DMS153 treated with DMSO at 0.1 percent for 48 hours (cell line): ENCODE measurements at regions not wholly inside any gene's neighbourhood (a gene's known extent, or its start where the extent isn't known, plus 50 kb on each side); places are given as distances from the start of the nearest gene placed in this dataset.

Source experiments
- DNase-seq: peaks from one replicate; lab custom pipeline; 2025; ENCODE audit not compliant: unreplicated experiment; lab: John Stamatoyannopoulos, UW

DNA sequence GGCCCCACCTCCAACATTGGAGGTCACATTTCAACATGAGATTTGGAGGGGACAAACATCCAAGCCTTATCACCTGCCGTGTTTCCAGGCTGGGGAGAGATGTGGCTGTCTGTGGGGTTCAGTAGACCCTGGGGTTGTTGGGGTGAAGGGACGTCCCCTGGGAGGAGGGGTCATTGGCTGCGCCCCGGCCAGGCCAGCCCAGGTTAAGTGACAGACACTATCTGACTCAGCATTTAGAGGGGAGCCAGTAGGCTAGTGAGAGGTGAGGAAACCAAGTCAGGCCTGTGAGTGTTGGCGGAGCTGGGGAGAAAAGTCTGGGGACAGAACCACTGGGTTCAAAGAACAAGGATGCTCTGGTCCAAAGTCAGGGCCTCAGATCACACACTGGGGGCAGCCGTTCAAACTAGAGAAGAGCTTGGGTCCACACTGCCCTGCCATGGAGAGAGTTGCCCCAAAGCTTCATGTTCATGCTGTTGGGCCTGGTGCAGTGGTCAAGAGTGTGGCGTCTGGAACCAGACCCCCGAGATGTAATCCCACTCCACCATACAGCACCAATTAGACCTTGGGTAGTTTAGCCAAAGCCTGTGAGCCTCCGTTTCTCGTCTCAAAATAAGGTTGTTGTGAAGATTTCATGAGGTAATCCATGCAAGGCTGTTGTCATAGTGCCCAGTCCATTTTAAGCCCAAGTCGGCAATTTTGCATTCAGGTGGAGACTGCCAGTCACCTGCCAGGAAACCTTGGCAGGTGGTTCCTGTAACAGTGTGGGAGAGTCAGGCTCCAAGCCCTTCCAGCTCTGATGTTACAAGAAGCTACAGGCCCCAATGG, 1289.6 kb downstream of the TBC1D22A start:
- no peak for DNase-seq

DNA sequence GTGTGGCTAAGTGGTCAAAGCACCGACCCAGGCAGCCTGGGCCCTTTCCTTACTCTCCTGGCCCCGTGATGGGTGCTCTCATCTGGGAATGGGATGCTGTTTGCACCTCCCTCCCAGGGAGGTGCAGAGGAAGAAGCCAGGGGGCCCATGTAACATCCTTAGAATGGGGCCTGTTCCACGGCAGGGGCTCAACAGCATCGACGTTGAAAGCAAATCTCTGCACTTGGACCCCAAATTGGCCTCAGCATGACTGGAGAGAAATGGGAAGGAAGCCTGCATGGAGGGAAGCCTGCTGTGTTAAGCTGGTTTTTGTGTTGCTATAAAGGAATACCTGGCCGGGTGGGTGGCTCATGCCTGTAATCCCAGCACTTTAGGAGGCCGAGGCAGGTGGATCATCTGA, 1288.4 kb downstream of the TBC1D22A start:
- no peak for DNase-seq

DNA sequence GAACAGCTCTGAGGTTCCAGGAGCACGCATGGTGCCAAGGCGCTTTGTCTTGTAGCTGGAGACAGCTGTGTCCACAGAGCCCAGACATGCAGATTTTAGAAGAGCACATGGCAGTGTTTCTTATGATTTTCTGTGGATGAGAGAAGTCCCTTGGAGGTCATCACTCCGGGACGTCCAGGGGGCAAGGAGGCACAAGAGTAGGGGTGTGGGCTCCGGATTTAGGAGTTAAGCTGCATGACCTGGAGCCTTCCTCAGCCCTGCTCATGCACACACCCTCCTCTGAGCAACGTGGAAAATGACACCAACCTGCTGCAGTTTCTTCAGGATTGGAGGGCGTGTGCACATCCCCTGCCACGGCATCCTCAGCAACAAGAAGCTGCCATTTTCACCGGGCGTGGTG, 1286.7 kb downstream of the TBC1D22A start:
- DNase-seq: no peak

DNA sequence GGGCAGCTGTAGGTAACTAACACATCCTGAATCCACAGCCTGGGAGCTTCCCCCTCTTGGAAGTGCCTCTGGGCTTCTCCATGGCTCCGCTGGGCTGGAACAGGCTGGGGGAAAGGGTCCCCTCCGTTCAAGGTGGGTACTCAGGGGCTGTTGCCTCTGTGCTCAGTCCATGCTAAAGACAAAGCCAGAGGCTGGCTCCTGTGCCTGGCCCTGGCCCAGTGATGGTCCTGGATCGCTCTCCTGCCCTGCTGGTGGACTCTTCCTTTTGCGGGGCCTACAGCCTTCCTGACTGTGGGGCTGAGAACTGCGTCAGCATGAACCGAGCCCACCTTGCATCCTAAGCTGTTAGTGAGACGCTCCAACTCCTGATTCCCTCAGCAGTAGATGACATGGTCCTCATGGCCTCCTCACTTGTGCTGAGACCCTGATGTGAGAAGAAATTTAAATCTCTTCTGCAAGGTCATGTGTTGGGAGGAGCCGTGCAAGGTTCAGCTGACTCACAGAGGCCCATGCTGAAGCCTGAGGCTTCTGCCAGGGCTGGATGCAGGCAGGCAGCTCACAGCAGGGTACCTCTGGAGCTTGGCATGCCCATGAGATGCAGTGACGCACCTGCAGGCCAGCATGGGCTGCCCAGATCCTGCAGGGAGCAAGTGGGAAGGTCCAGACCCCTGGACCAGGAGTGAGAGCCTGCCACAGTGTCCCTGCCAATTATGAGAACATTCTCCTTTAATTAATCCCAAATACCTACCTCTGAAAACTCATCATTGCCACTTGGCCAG, 1285.5 kb downstream of the TBC1D22A start:
- DNase-seq: no peak

DNA sequence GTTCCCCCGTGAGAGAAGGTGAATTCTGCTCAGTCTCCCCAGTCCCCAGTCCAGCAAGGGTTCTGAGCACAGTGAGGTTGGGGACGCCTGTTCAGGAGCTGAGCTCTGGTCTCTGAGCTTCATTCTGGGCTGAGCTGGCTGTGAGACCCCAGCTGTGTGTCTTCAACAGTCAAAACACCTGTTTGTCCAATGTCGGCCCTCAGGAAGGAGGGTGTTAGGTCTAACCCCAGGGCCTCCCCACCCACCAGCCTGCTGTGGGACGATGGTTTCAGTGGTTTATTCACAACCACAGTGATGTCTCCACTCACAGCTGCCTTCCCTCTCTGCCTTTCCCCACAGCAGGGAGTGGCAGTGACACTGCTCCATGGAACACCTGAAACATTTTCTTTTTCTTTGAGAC, 1282.9 kb downstream of the TBC1D22A start:
- no peak for DNase-seq

DNA sequence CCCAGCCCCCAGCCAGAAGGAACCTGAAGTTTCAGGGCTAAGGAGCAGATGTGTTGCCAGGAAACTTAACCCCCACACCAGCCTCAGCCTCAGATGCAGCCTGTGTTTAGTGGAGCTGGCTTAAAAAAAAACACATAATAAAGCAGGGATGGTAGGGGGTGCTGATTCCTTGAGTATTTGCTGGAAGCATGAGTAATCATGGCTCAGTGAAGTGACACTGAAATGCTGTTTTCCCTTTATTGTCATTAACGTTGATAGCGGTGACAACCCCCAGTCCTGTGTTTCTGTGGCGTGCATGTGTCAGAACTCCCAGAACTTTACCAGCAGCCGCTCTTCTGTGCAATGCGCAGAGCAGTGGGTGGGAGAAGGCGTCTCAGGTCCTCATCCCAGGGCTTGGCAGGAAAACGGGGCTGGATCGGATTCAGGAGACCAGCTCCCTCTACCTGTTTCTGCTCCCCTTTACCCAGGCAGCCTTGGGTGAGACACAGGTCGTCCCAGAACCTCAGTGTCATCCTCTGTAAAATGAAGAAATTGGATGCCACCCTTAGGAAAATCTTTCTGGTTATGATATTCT, 1282.1 kb downstream of the TBC1D22A start:
- no peak for DNase-seq

DNA sequence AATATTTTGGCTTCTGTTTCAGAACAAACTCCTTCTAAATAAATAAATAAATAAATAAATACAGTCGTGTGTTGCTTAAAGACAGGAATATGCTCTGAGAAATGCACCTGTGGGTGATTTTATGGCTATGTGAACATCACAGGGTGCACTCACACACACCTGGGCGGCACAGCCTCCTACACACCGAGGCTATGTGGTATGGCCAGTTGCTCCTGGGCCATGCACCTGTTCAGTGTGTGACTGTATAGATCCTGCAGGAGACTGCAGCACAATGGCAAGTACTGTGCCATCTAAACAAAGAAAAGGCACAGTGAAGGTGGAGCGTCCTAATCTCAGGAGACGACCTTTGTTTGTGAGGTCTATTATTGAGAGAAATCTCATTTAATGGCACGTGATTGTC, 1281.1 kb downstream of the TBC1D22A start:
- DNase-seq: no peak

DNA sequence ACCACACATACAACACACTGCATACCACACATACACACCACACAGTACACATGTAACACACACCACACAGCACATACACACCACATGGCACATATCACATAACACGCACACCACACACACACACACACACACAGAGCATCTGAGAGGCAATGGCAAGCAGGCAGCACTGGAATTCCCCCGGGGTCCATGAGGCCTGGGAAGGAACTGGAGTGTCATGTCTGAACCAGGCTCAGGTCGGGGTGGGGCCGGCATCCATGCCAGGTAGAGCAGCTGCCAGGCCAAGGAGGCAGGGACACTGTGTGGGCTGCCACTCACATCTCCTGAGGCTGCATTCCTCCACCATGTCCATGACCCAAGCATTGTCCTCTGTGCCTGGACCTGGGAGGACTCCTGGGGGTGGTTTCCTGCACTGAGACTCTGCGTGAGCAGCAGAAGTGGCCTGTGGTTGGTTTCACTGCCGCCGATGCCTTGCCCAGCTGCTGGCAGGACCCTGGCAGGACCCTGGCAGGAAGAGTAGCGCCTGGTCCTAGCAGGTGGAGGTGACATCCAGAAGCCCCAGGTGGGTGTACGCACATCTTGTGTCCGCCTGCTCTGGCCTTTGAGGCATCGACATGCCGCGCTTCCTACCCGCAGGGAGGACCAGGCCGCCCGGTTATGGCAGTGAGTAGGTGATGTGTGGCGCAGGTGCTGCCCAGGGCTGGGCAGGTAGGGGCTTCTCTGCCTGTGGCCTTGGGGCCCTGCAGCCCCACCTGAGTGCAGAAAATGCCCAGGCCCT, 1280.4 kb downstream of the TBC1D22A start:
- DNase-seq: no peak

DNA sequence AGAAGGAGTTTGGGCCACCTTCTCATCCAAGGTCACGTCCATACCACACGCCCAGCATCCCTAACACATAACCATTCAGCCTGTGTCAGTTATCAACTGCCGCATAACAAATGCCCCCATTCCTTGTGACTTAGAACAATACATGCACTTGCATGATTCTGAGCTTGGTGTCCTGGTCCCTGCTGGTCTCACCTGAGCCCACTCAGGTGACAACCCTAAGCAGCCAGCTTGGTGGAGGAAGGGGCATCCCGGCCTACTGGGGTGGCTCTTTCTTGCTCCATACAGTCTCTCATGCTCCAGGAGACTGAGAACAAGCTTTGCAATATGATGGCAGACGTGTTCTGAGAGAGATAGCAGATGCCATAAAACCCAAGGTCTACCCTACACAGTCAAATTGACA, 1276.9 kb downstream of the TBC1D22A start:
- no peak for DNase-seq

DNA sequence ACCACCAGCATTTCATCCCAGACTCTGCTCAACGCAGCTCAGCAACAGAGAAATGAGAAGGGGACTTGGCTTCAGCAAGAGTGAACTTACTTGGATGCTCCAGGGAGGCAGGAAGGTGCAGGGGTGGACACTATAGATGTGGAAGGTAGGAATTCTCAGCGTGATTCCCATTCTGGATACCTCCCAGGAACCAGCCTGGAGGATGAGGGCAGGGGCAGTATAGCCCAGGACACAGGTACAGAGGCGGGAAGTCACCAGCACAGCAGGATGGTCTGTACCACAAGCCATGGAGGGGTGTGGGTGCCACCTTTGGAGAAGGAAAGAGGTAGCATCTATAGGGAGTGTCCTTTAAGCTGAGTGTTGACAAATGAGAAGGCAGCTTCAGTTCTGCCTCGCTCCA, 1275.2 kb downstream of the TBC1D22A start:
- DNase-seq: no peak

DNA sequence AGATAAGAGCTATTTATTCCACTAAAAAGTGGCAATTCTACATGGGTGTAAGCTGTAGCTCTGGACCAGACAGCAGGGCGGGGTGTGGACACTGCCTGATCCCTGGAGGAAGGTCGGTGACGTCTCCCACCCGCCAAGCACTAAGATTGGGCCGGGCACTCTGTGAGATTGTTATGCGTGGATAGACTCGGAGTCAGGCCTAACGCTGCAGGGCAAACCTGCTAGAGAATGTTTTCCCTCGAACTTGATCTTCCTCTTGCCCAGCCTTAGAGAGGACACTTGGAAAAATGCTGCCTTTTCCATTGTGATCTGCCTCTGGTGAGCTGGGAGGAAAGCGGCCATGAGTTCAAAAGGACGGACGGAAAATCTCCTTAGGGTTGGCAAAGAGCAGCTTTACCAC, 1273.4 kb downstream of the TBC1D22A start:
- DNase-seq: no peak

DNA sequence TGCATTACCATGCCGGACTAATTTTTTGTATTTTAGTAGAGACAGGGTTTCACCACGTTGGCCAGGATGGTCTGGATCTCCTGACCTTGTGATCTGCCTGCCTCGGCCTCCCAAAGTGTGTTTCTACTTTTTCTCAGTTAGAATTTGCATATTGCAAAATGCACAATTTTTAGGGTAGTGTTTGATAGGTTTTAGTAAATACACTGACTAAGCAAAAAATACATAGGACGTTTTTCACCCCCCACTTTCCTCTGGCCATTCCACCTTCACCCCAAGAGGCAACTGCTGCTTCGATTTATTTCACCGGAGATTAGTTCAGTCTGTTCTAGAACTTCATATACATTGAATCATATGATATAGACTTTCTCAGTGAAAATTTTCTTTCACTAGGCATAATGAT, 1269.1 kb downstream of the TBC1D22A start:
- no peak for DNase-seq

DNA sequence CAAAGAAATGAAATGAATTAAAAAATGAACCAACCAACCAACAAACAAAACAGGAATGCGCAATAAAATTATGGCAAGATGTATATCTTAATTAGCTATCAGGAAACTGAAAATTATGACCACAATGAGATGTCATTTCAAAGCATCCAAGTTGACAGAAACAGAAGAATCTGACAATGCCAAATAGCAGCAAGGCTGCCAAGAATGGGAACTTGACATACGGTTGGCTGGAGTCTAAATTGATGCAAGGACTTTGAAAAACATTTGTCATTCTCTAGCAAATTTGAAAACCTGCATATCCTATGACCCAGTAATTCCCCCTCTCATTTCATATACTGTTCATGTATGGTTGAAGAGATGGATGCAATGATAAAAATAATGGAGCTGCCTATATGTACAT, 1262.6 kb downstream of the TBC1D22A start:
- DNase-seq: no peak

DNA sequence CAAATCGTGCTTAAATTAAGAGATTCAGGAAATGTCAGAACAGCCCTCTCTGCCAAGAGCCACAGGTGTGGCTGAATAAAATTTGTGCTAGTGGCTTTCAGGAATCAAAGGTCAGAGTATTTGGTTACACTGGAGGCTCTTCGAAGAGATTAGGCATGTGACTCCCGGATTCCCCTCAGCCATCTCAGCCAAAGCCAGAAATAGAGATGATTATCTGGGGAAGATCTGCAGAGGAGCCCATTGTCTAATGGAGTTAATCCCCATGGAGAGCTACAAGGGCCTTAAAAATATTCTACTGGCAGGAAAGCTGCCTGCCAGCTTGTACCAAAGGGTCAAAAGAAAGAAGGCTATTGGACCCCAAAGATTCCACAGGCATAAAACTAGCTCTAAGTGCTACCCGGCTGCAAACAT, 1259.5 kb downstream of the TBC1D22A start:
- no peak for DNase-seq

DNA sequence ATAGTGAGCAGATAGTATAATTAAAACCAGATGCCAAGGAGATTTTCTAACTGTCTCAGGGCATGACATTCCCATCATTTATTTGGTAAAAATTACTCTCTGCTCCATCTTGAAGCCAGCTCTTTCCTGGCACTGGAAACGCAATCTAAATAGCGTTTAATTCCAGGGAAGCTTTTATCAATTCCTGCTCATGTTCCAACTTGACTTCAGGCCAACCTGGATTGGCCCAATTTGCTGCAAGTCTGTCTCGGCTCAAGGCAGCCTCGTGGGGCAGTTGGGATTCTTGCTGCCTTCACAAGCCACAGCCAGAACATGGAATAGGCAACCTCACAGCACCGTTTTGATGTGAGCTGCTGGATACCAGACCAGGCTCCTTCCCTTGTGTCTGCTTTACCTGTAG, 1255.9 kb downstream of the TBC1D22A start:
- no peak for DNase-seq

DNA sequence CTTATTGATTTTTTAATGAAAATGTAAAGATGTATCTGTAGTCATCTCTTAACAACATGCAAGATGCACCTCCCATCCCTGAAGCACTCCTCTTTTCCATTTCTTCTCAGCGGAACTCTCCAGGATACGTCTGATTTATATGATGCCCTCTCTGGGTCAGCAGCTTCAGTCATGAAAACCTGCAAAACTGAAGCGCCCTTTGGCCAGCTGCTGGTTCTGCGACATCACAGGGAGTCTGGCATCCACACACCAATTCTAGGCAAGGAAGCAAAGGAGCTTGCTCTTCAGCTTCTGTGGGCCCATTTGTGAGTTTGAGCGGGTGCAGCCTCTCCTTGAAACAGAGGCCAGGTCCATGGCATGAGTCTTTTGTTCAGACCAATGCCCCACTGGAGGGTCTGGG, 1253.3 kb downstream of the TBC1D22A start:
- no peak for DNase-seq

DNA sequence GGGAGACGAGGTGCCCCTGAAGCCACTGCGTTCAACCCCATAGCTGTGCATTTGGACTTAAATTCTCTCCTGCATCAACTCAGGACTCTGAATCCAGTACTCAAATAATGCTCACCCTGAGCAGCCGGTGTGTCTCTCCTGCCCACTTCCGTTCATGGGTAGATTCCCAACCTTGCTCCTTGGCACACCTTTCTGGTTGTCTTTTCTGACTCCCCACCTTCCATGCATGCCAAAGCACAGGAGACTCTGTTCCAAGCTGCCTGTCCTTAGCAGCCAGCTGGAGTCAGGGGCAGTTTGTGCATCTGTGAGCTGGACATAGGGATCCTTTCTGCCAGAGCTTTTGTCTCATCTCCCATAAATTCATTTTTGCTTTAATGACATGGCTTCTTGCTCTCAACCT, 1242.5 kb downstream of the TBC1D22A start:
- DNase-seq: no peak

DNA sequence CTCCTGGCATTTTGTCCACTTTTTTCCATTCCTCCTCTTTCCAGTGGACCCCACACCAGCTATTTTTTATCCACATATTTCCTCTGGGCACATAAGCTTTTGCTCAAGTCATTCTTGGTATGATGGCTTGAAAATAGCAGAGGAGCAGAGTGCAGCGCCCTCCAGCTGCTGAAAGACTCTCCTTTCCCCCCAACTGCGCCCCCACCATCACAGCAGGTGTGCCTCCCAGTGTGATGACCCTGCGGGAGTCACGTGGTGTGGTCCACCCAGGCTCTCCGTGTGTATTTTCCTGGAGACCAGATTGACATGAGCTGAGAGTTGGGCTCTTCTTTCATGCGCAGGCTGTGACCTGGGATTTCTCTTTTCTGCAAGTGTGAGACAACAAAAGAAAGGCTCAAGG, 1241.6 kb downstream of the TBC1D22A start:
- DNase-seq: no peak

DNA sequence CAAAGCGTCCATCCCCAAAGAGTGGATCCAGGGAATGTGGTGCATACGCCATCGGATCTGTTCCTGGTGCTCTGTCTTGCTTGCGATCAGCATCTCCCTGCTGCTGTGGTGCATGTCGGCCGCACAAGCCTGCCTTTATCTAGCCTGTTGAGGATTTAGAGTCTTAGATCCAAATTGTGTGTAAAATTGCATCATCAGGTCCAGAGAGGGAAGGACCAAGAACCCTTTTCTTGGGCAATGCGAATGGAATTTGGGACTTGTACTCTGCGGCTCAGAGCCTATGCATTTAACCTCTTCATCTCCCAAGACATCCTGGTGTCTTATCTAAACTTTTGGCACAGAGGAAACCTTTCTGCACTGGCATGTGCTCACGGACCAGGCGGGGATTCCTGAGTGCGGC, 1238.7 kb downstream of the TBC1D22A start:
- DNase-seq: no peak

DNA sequence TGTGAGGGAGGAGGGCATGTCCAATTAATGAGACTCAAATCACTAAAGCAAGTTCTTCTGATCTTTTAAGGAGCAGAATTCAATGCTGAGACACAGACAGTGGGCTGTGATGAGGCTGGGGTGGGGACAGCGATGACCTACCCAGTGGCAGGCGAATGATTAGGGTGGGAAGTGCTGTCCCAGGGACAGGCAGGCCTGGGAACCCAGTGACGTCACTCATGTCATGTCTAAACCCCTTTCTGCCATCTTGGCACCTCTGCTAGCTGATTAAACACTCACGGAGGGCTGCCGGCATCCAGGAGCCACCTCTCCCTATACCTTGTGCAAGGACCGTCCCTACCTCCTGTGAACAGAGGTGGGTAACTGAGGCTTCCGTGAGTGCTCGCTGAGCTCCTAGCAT, 1235.2 kb downstream of the TBC1D22A start:
- DNase-seq: no peak

DNA sequence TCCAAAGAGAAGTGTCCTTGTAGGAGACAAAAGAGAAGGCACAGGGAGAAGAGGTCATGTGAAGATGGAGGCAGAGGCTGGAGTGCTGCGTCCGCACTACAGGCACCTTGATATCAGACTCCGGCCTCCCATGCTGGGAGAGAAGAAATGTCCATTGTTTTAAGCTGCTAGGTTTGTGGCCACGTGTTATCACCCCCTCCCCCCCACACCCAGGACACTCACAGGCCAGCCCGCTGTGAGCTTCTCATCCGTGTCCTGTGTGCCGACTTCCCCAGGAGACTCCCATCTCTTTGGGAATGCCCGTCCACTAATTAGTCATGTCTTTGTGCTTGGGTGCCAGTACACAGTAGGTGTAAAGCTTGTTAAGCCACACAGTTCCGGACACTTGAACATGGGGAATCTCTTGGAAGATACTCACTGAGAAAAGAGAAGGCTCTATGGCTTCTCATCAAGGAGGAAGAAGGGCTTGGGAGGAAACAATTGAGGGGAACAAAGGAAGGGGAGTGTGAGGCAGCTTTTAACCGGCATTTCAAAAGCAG, 1234.7 kb downstream of the TBC1D22A start:
- no peak for DNase-seq
